K562 (cell line): ENCODE measurements at regions not wholly inside any gene's neighbourhood (a gene's known extent, or its start where the extent isn't known, plus 50 kb on each side); places are given as distances from the start of the nearest gene placed in this dataset.
A peak's percentile ranks its signal among the peaks of the same experiment; 100 is the strongest.
"Not testable (repeated sequence)": the region's sequence is repeated elsewhere in the genome, so short reads cannot be mapped to it uniquely, and the experiment has no call there.

Experiments used
- ATAC-seq: fragments of 200-7000 bp; cut with Tn5 transposase; 3 replicates; pipeline ENCODE4 v1.9.1; 2020; ENCODE audit warnings: moderate library complexity
- BruUV-seq: library from RNA; stranded (reverse); fragments of 400-500 nt; replicated peaks from 2 replicates; lab custom pipeline; 2021; lab: Mats Ljungman, UMichigan
- CTCF ChIA-PET: fragments of 300-600 bp; formaldehyde crosslinking; extraction: SDS; loops from one replicate; lab custom pipeline; 2021; ENCODE audit warnings: low intra/inter-chr PET ratio; lab: Yijun Ruan, JAX
- POLR2A ChIA-PET: fragments of 300-600, 350-650 bp; sonication (Branson Sonifier 250); formaldehyde crosslinking; extraction: SDS; loops from one replicate; lab custom pipeline; 2021; ENCODE audit warnings: antibody characterized with exemption, inconsistent platforms; lab: Yijun Ruan, JAX
- DNase-seq, 4 experiments: peaks; one replicate each; pipeline versions ENCODE4 v3.0.0 to v3.0.0-alpha.2; 2011 to 2018; ENCODE audit warnings: low spot score in 3 of 4, mixed read lengths in 3 of 4; ENCODE audit errors: extremely low read depth in 1 of 4
- FAIRE-seq: peaks from 2 replicates; lab custom pipeline; 2011; peaks lifted over from hg19 to GRCh38; lab: Jason Lieb, UNC
- H2AFZ ChIP-seq: 2 replicates; pipeline ENCODE4 v1.6.0; 2011; ENCODE audit warnings: low read depth, low read length, control low read depth, inconsistent platforms
- H3K27ac ChIP-seq: fragments of 200-600 bp; 3 replicates; pipeline ENCODE4 v1.8.0; 2011; ENCODE audit warnings: low read depth, mild to moderate bottlenecking, control low read depth, inconsistent platforms, low read length, moderate library complexity, mixed read lengths; ENCODE audit errors: extremely low read depth
- H3K27me3 ChIP-seq, 2 experiments: fragments of 300-600 bp in 1 of 2; 2 replicates in 1 of 2; 3 replicates in 1 of 2; pipeline versions ENCODE4 v1.6.0 to v1.8.0; 2011; ENCODE audit warnings: inconsistent platforms in 2 of 2, low read length in 2 of 2, mild to moderate bottlenecking in 1 of 2, mixed read lengths in 1 of 2, moderate library complexity in 1 of 2; ENCODE audit not compliant: control insufficient read depth in 2 of 2, insufficient read depth in 2 of 2
- H3K36me3 ChIP-seq: fragments of 300-600 bp; 3 replicates; pipeline ENCODE4 v1.8.0; 2011; ENCODE audit warnings: mild to moderate bottlenecking, low read length, inconsistent platforms; ENCODE audit not compliant: control insufficient read depth, insufficient read depth
- H3K4me1 ChIP-seq, 2 experiments: fragments of 200-600 bp in 1 of 2; replicated peaks in 1 of 2; 2 replicates in 1 of 2; 3 replicates in 1 of 2; pipeline versions ENCODE4 v1.5.1 to v1.8.0; 2011; ENCODE audit warnings: inconsistent platforms in 2 of 2, low read length in 2 of 2, mild to moderate bottlenecking in 1 of 2, mixed read lengths in 1 of 2, moderate library complexity in 1 of 2; ENCODE audit not compliant: control insufficient read depth in 2 of 2, insufficient read depth in 2 of 2
- H3K4me2 ChIP-seq: 2 replicates; pipeline ENCODE4 v1.6.1; 2011; ENCODE audit warnings: low read length, control low read depth, inconsistent platforms, mixed read lengths; ENCODE audit not compliant: insufficient read depth
- H3K4me3 ChIP-seq: fragments of 200-600 bp; sonication (generic), shearing (Covaris generic); 2 replicates; pipeline ENCODE4 v1.5.1; 2016; ENCODE audit warnings: control low read depth, inconsistent platforms
- H3K79me2 ChIP-seq: fragments of 200-600 bp; 3 replicates; pipeline ENCODE4 v1.8.0; 2011; ENCODE audit warnings: low read length, inconsistent platforms; ENCODE audit not compliant: control insufficient read depth, insufficient read depth
- H3K9ac ChIP-seq, 2 experiments: 2 replicates each; pipeline versions ENCODE4 v1.6.0 to v1.6.1; 2011; ENCODE audit warnings: low read depth in 2 of 2, low read length in 2 of 2, control low read depth in 1 of 2, inconsistent platforms in 1 of 2, mild to moderate bottlenecking in 1 of 2, mixed read lengths in 1 of 2; ENCODE audit not compliant: insufficient read depth in 1 of 2
- H3K9me1 ChIP-seq: one replicate; pipeline ENCODE4 v1.6.0; 2011; ENCODE audit warnings: inconsistent platforms, mild to moderate bottlenecking, low read length, moderate library complexity; ENCODE audit not compliant: control insufficient read depth, insufficient read depth
- H3K9me3 ChIP-seq: replicated peaks from 2 replicates; pipeline ENCODE4 v1.5.1; 2011; ENCODE audit warnings: low read depth, low read length, inconsistent platforms; ENCODE audit not compliant: control insufficient read depth, insufficient read depth
- H4K20me1 ChIP-seq: replicated peaks from 2 replicates; pipeline ENCODE4 v1.6.1; 2011; ENCODE audit warnings: low read length, inconsistent platforms, mixed read lengths; ENCODE audit not compliant: control insufficient read depth, insufficient read depth
- ETV5 ChIP-seq: sonication (generic); formaldehyde crosslinking; IDR thresholded peaks from 2 replicates; pipeline ENCODE4 v1.4.0; 2020; ENCODE audit warnings: low read depth, mild to moderate bottlenecking, missing genetic modification reagents
- HNRNPL ChIP-seq: fragments of 200-400 bp; formaldehyde crosslinking; IDR thresholded peaks from 2 replicates; pipeline ENCODE4 v1.6.1; 2017; ENCODE audit warnings: low read depth, mild to moderate bottlenecking, low read length
- JUNB ChIP-seq: fragments of 450-650 bp; formaldehyde crosslinking; conservative IDR thresholded peaks from 2 replicates; pipeline ENCODE4 v1.4.0; 2020; ENCODE audit warnings: mild to moderate bottlenecking
- LCOR ChIP-seq: sonication (generic); formaldehyde crosslinking; IDR thresholded peaks from 2 replicates; pipeline ENCODE4 v1.8.0; 2022; ENCODE audit warnings: mild to moderate bottlenecking, missing genetic modification reagents
- ZC3H8 ChIP-seq: fragments of 450-650 bp; IDR thresholded peaks from 2 replicates; pipeline ENCODE4 v1.6.1; 2017
- WGBS: fragments of 100-300 bp; shearing (Covaris generic); methylation state at CpG from one replicate; pipeline ENCODE4 v1.1.6; 2016; ENCODE audit warnings: low coverage, mixed read lengths; ENCODE audit not compliant: insufficient coverage; ENCODE audit errors: missing lambda C conversion rate; 5-methylcytosine and 5-hydroxymethylcytosine counted together
- in situ Hi-C: fragments of 300-500 bp; cut with MboI; formaldehyde crosslinking; loops from 4 replicates; pipeline ENCODE4 v1.15.0; 2018; ENCODE audit warnings: inconsistent platforms, mixed read lengths
- intact Hi-C: fragments of 100-400 bp; cut with micrococcal nuclease; formaldehyde crosslinking; loops from 2 replicates; pipeline ENCODE4 v1.14.2; 2022
- TF ChIP-seq, protein P1 (sequence below), 2 experiments: IDR thresholded peaks in 1 of 2; conservative IDR thresholded peaks in 1 of 2; 2 replicates each; pipeline ENCODE4 v1.6.1; 2016; ENCODE audit warnings: low read depth in 2 of 2, mild to moderate bottlenecking in 1 of 2, missing compliant biosample characterization in 1 of 2, missing genetic modification characterization in 1 of 2, moderate library complexity in 1 of 2

DNA sequence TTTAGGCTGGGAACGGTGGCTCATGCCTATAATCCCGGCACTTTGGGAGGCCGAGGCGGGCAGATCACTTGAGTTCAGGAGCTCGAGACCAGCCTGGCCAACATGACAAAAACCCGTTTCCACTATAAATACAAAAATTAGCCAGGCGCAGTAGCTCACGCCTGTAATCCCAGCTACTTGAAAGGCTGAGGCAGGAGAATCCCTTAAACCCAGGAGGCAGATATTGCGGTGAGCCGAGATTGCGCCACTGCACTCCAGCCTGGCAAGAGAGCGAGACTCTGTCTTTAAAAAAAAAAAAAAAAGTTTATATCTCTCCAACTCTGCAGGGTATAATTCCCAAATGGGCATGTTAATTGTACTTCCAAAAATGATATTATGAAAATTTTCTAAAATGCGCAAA, 91.6 kb downstream of the CD200R1L start:
- H3K9ac ChIP-seq, FAIRE-seq, BruUV-seq, H3K4me3 ChIP-seq, H4K20me1 ChIP-seq, H3K4me1 ChIP-seq, H3K36me3 ChIP-seq, H3K4me2 ChIP-seq, H3K27me3 ChIP-seq, ATAC-seq, in situ Hi-C loops, H3K79me2 ChIP-seq, H3K9me3 ChIP-seq, CTCF ChIA-PET, POLR2A ChIA-PET, H3K9me1 ChIP-seq, H2AFZ ChIP-seq, intact Hi-C loops, H3K27ac ChIP-seq, DNase-seq: not testable (repeated sequence)
- 75% methylated on average over 11 of the region's 13 CpGs for WGBS

DNA sequence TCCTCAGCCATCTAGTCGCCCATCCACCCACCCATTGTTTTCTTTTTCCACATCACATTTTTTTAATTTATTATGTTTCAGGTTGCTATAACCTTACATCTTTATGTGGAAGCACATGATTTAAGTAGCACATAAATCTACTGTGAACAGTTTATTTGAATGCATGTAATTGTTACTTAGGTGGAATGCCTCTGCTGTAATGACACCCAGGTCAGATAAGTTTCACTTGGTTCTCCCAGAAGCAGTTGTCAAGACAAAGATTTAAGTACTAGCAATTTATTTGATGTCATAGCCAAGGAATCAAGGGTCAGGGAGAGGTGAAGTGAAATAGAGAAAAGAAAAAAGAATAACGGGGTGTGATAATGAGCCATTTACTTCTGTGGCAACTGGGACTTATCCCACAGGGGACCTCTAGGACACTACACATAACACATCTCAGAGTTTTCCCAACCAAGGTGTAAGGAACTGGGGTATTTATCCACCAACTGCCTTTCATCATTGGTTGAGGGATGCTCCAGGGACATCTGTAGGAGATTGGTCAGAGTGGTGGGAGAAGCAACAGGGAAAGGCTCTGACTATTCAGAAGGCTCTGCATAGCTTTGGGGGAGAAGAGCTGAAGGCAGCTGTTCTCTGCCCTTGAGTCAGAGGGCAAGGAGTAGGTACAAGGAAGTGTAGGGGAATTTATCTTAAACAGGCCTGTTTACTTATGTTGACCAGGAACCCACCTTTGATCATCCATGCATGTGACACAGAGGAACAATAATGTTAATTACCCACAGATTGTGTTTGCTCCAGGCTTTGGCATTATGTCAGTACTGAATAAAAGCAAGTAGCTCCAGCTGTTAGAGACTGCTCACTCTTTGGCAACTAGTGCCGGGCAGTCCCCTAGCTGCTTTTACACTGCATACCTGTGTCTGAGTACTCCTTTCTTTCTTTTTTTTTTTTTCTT, 94.8 kb downstream of the CD200R1L start:
- ChIA-PET CTCF (no interaction called here), POLR2A (no interaction called here)
- 46% methylated on average over 3 of the region's 3 CpGs for WGBS

More for the DNA sequence above, 94.8 kb downstream of the CD200R1L start:
- H3K4me3 ChIP-seq: no peak overlapping the region
- BruUV-seq: no TSS peak
- no peak for ATAC-seq
- H4K20me1 ChIP-seq: no peaks in the 10 kb centered on the region
- intact Hi-C loops (no loop called here), in situ Hi-C loops (no loop called here)
- no peaks in the 10 kb centered on the region for H3K9me1 ChIP-seq
- no peak overlapping the region for H2AFZ ChIP-seq
- H3K4me1 ChIP-seq: peaks cover 0 to 14% of the 10 kb centered on the region in 2 experiments; a peak in 2 of 5 replicates
- no peak for TF ChIP-seq JUNB (CRISPR knock-in tag)
- no peak for TF ChIP-seq HNRNPL
- TF ChIP-seq, protein P1, sequence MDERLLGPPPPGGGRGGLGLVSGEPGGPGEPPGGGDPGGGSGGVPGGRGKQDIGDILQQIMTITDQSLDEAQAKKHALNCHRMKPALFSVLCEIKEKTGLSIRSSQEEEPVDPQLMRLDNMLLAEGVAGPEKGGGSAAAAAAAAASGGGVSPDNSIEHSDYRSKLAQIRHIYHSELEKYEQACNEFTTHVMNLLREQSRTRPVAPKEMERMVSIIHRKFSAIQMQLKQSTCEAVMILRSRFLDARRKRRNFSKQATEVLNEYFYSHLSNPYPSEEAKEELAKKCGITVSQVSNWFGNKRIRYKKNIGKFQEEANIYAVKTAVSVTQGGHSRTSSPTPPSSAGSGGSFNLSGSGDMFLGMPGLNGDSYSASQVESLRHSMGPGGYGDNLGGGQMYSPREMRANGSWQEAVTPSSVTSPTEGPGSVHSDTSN (CRISPR knock-in tag; IDR thresholded peaks at IDR 0.05; ENCODE audit: low read depth): no peak
- TF ChIP-seq, protein P1 (tag; conservative IDR thresholded peaks at IDR 0.05; ENCODE audit: low read depth): peak; percentile 45
- TF ChIP-seq LCOR (CRISPR knock-in tag): no peak
- TF ChIP-seq ETV5 (CRISPR knock-in tag): no peak
- TF ChIP-seq ZC3H8: no peak
- H3K9ac ChIP-seq: no peak overlapping the region
- H3K36me3 ChIP-seq: no peaks in the 10 kb centered on the region
- H3K4me2 ChIP-seq: no peak overlapping the region
- no peak for FAIRE-seq
- no peaks in the 10 kb centered on the region for H3K27me3 ChIP-seq
- H3K27ac ChIP-seq: no peak overlapping the region
- no peaks in the 10 kb centered on the region for H3K9me3 ChIP-seq
- no peaks in the 10 kb centered on the region for H3K79me2 ChIP-seq
- DNase-seq: no peak
